ENCODE measurements at regions not wholly inside any gene's neighbourhood (a gene's known extent, or its start where the extent isn't known, plus 50 kb on each side); places are given as distances from the start of the nearest gene placed in this dataset.

- Histone ChIP-seq H3K27me3 (no peaks in the 10 kb centered on the region), H3K36me3 (no peaks in the 10 kb centered on the region), H3K4me3 (no peak overlapping the region), H3K27ac (no peak overlapping the region), H3K4me1 (no peaks in the 10 kb centered on the region), H3K9me3 (no peaks in the 10 kb centered on the region)
- intact Hi-C loops (cut with DNase I; ENCODE audit: low total_unique reads) = no loop called here
- DNase-seq = no peak
- no peak for TF ChIP-seq POLR2A (IDR thresholded peaks at IDR 0.05)
- TF ChIP-seq, protein P1, sequence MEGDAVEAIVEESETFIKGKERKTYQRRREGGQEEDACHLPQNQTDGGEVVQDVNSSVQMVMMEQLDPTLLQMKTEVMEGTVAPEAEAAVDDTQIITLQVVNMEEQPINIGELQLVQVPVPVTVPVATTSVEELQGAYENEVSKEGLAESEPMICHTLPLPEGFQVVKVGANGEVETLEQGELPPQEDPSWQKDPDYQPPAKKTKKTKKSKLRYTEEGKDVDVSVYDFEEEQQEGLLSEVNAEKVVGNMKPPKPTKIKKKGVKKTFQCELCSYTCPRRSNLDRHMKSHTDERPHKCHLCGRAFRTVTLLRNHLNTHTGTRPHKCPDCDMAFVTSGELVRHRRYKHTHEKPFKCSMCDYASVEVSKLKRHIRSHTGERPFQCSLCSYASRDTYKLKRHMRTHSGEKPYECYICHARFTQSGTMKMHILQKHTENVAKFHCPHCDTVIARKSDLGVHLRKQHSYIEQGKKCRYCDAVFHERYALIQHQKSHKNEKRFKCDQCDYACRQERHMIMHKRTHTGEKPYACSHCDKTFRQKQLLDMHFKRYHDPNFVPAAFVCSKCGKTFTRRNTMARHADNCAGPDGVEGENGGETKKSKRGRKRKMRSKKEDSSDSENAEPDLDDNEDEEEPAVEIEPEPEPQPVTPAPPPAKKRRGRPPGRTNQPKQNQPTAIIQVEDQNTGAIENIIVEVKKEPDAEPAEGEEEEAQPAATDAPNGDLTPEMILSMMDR (IDR thresholded peaks at IDR 0.05) = no peak
These were observed 237.4 kb downstream of the CENPF start for GRCh38 chr1:214840356-214840755.

DNA sequence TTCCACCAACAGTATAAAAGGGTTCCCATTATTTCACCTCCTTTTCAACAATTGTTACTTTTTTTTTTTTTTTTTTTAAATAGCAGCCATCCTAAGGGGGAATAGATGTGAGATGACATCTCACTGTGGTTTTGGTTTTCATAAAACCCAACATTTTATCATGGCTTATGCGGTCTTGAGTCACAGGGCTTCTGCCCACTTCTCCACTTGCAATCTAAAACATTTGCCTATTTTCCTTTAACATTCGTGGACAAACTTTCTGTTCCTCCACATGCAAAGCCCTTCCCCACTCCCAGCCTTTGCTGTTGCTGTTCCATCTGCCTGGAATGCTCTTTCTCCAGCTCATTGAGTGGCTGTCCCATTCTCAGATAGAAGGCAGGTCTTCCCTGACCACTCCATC lies 239.7 kb upstream of the KCNK2 start:
- no peak overlapping the region for H3K27ac ChIP-seq
- no peak for TF ChIP-seq POLR2A (IDR thresholded peaks at IDR 0.05)
- TF ChIP-seq, protein P1 (IDR thresholded peaks at IDR 0.05) = no peak
- H3K4me1 ChIP-seq = no peaks in the 10 kb centered on the region
- no peak overlapping the region for H3K4me3 ChIP-seq
- no peaks in the 10 kb centered on the region for H3K36me3 ChIP-seq
- DNase-seq = no peak
- intact Hi-C loops (cut with DNase I; ENCODE audit: low total_unique reads) = no loop called here
- H3K9me3 ChIP-seq = no peaks in the 10 kb centered on the region
- no peaks in the 10 kb centered on the region for H3K27me3 ChIP-seq

DNA sequence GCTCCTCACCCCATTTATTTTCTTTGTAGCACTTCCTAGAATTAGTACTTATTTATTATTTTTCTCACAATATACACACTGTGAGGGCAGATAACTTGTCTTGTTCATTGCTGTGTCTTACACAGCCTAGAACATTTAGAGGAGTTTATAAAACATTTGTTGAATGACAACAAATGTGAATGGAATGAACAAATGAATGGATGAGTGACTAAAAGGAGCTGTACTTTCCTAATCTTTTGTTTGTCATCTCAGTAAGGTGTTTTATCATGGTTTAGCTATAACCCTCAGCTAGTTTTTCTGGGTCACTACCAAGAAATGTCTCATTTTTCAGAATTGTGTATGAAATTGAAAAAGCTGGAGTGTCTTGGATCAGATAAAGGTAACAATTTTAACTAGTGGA lies 239.3 kb upstream of the KCNK2 start:
- Histone ChIP-seq H3K9me3 (no peaks in the 10 kb centered on the region), H3K27me3 (no peaks in the 10 kb centered on the region), H3K36me3 (no peaks in the 10 kb centered on the region), H3K27ac (no peak overlapping the region), H3K4me3 (no peak overlapping the region), H3K4me1 (no peaks in the 10 kb centered on the region)
- intact Hi-C loops (cut with DNase I; ENCODE audit: low total_unique reads) = no loop called here
- no peak for DNase-seq
- TF ChIP-seq, protein P1 (IDR thresholded peaks at IDR 0.05) = no peak
- no peak for TF ChIP-seq POLR2A (IDR thresholded peaks at IDR 0.05)

DNA sequence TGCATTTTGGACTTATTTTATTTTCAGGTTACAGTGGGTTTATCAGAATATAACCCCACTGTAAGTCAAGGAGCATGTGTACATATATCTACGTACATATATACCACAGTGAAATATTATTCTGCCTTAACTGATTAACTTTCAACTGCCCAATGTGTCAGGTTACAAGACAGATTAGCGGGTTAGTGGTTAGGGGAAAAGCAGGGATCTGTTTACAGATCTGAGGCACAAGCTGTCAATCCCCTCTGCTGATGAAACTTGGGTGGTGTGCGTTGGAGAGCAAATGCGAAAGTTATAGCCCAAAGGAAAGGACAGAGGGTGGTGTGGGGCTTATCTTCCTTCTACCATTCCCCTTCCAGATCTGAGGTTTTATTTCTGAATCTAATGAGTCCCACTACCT lies 238.2 kb upstream of the KCNK2 start:
- no peak for DNase-seq
- no peaks in the 10 kb centered on the region for H3K4me1 ChIP-seq
- TF ChIP-seq, protein P1 (IDR thresholded peaks at IDR 0.05) = no peak
- no peak for TF ChIP-seq POLR2A (IDR thresholded peaks at IDR 0.05)
- no peak overlapping the region for H3K4me3 ChIP-seq
- H3K9me3 ChIP-seq = no peaks in the 10 kb centered on the region
- no peak overlapping the region for H3K27ac ChIP-seq
- no peaks in the 10 kb centered on the region for H3K36me3 ChIP-seq
- H3K27me3 ChIP-seq = no peaks in the 10 kb centered on the region
- intact Hi-C loops (cut with DNase I; ENCODE audit: low total_unique reads) = no loop called here

DNA sequence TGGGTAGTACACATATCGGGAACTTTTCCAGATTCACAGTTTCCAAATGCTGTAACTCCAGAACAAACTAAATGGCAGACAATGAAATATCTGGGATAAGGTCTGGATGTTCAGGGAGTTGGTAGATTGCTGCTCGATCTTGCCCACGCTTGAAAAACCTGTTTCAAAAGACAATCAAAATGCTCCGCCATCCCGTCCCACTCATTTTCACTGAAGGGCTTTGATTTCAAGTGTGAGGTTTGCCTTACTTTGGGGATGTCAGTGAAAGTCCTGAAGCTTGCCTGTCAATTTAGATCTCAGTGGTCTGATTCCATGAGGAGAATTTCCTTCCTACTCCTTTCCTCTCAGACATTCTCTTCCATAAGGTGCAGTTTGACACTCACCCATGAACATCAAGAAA lies 236.3 kb upstream of the KCNK2 start:
- H3K27ac ChIP-seq = no peak overlapping the region
- H3K36me3 ChIP-seq = no peaks in the 10 kb centered on the region
- no peaks in the 10 kb centered on the region for H3K27me3 ChIP-seq
- no peak overlapping the region for H3K4me3 ChIP-seq
- no peak for TF ChIP-seq POLR2A (IDR thresholded peaks at IDR 0.05)
- TF ChIP-seq, protein P1 (IDR thresholded peaks at IDR 0.05) = no peak
- no peaks in the 10 kb centered on the region for H3K4me1 ChIP-seq
- intact Hi-C loops (cut with DNase I; ENCODE audit: low total_unique reads) = no loop called here
- H3K9me3 ChIP-seq = no peaks in the 10 kb centered on the region
- DNase-seq = no peak
